SK-N-SH (cell line): ENCODE measurements at regions not wholly inside any gene's neighbourhood (a gene's known extent, or its start where the extent isn't known, plus 50 kb on each side); places are given as distances from the start of the nearest gene placed in this dataset.

ENCODE experiments used
- CTCF ChIA-PET: fragments of 300-600, 350-600 bp; formaldehyde crosslinking; extraction: SDS; loops from one replicate; lab custom pipeline; 2021; lab: Yijun Ruan, JAX
- POLR2A ChIA-PET: fragments of 350-600 bp; sonication (Branson Sonifier 250); formaldehyde crosslinking; extraction: SDS; loops from one replicate; lab custom pipeline; 2020; ENCODE audit warnings: antibody characterized with exemption, inconsistent platforms; lab: Yijun Ruan, JAX
- DNase-seq: peaks from one replicate; pipeline ENCODE4 v3.0.0; 2012
- H2AFZ ChIP-seq: fragments of 200-600 bp; sonication (generic); 2 replicates; pipeline ENCODE4 v1.8.1; 2016; ENCODE audit warnings: antibody characterized with exemption, mild to moderate bottlenecking, low read depth
- H3F3A ChIP-seq: fragments of 200-600 bp; sonication (generic); replicated peaks from 2 replicates; pipeline ENCODE3; 2016; ENCODE audit warnings: antibody characterized with exemption, mild to moderate bottlenecking; ENCODE audit not compliant: insufficient read depth
- H3K27ac ChIP-seq, 2 experiments: fragments of 200-500 bp in 1 of 2; fragments of 200-600 bp in 1 of 2; sonication (Bioruptor generic) in 1 of 2; sonication (generic), shearing (Covaris generic) in 1 of 2; 2 replicates each; pipeline versions ENCODE4 v1.5.1 to v1.6.1; 2014 to 2016; ENCODE audit warnings: low read depth in 2 of 2, inconsistent platforms in 1 of 2, low read length in 1 of 2, mild to moderate bottlenecking in 1 of 2, mixed read lengths in 1 of 2
- H3K27me3 ChIP-seq: fragments of 200-600 bp; sonication (generic), shearing (Covaris generic); 2 replicates; pipeline ENCODE4 v1.6.1; 2016; ENCODE audit warnings: mixed run types; ENCODE audit not compliant: insufficient read depth
- H3K36me3 ChIP-seq, 2 experiments: fragments of 200-500 bp in 1 of 2; fragments of 200-600 bp in 1 of 2; sonication (Bioruptor generic) in 1 of 2; sonication (generic) in 1 of 2; replicated peaks in 1 of 2; 2 replicates each; pipeline versions ENCODE3 to v1.5.1; 2014 to 2016; ENCODE audit warnings: low read length in 1 of 2, mild to moderate bottlenecking in 1 of 2; ENCODE audit not compliant: insufficient read depth in 2 of 2, control insufficient read depth in 1 of 2
- H3K4me1 ChIP-seq, 2 experiments: fragments of 200-500 bp in 1 of 2; fragments of 200-600 bp in 1 of 2; sonication (Bioruptor generic) in 1 of 2; sonication (generic), shearing (Covaris generic) in 1 of 2; 2 replicates each; pipeline versions ENCODE4 v1.5.1 to v1.6.1; 2014 to 2016; ENCODE audit warnings: low read depth in 1 of 2, low read length in 1 of 2, mixed run types in 1 of 2; ENCODE audit not compliant: insufficient read depth in 2 of 2, control insufficient read depth in 1 of 2
- H3K4me2 ChIP-seq: fragments of 200-600 bp; sonication (generic), shearing (Covaris generic); 2 replicates; pipeline ENCODE4 v1.6.1; 2017; ENCODE audit warnings: mixed run types
- H3K4me3 ChIP-seq, 2 experiments: fragments of 200-500 bp in 1 of 2; fragments of 200-600 bp in 1 of 2; sonication (Bioruptor generic) in 1 of 2; sonication (generic), shearing (Covaris generic) in 1 of 2; 2 replicates each; pipeline versions ENCODE4 v1.5.1 to v1.8.1; 2014 to 2016; ENCODE audit warnings: low read depth in 2 of 2, inconsistent platforms in 1 of 2, low read length in 1 of 2, mild to moderate bottlenecking in 1 of 2, mixed read lengths in 1 of 2, moderate library complexity in 1 of 2
- H3K79me2 ChIP-seq: fragments of 200-600 bp; sonication (generic); 2 replicates; pipeline ENCODE4 v1.8.1; 2017; ENCODE audit warnings: mild to moderate bottlenecking; ENCODE audit not compliant: insufficient read depth
- H3K9ac ChIP-seq: fragments of 200-600 bp; sonication (generic); 2 replicates; pipeline ENCODE4 v1.6.1; 2017; ENCODE audit warnings: mixed run types
- H3K9me2 ChIP-seq: fragments of 200-600 bp; sonication (generic); 2 replicates; pipeline ENCODE4 v1.6.1; 2017; ENCODE audit warnings: mixed run types
- H3K9me3 ChIP-seq: fragments of 200-600 bp; sonication (generic); 2 replicates; pipeline ENCODE4 v1.6.1; 2017; ENCODE audit warnings: mixed run types, mild to moderate bottlenecking, moderate library complexity
- H4K20me1 ChIP-seq: fragments of 200-600 bp; sonication (generic); 2 replicates; pipeline ENCODE4 v1.6.1; 2017; ENCODE audit warnings: mild to moderate bottlenecking, mixed run types; ENCODE audit not compliant: insufficient read depth
- FOSL2 ChIP-seq: IDR thresholded peaks from 2 replicates; pipeline ENCODE4 v1.4.0; 2012; ENCODE audit warnings: low read depth, mild to moderate bottlenecking, moderate library complexity, borderline replicate concordance
- FOXJ3 ChIP-seq: sonication (generic); formaldehyde crosslinking; IDR thresholded peaks from 2 replicates; pipeline ENCODE4 v1.5.1; 2020; ENCODE audit warnings: mild to moderate bottlenecking, missing genetic modification reagents
- GATA2 ChIP-seq: sonication (generic); formaldehyde crosslinking; IDR thresholded peaks from 2 replicates; pipeline ENCODE4 v1.5.0; 2020; ENCODE audit warnings: mild to moderate bottlenecking, missing genetic modification reagents
- MXI1 ChIP-seq: IDR thresholded peaks from 2 replicates; pipeline ENCODE4 v1.6.1; 2012; ENCODE audit warnings: mild to moderate bottlenecking, low read depth, low read length, improper control_type of control experiment
- NFIC ChIP-seq: IDR thresholded peaks from 2 replicates; pipeline ENCODE4 v1.4.0; 2012; ENCODE audit warnings: borderline replicate concordance
- REST ChIP-seq: IDR thresholded peaks from 2 replicates; pipeline ENCODE4 v1.6.1; 2012; ENCODE audit warnings: mild to moderate bottlenecking, low read depth, low read length, moderate library complexity
- RFX5 ChIP-seq: IDR thresholded peaks from 2 replicates; pipeline ENCODE4 v1.6.1; 2012; ENCODE audit warnings: mild to moderate bottlenecking, improper control_type of control experiment, low read length
- RXRA ChIP-seq: IDR thresholded peaks from 2 replicates; pipeline ENCODE4 v1.4.0; 2012; ENCODE audit warnings: low read depth, mild to moderate bottlenecking, borderline replicate concordance
- SIN3A ChIP-seq: IDR thresholded peaks from 2 replicates; pipeline ENCODE4 v1.6.1; 2012; ENCODE audit warnings: low read depth, mild to moderate bottlenecking, low read length, moderate library complexity, borderline replicate concordance
- TEAD4 ChIP-seq: IDR thresholded peaks from 2 replicates; pipeline ENCODE4 v1.4.0; 2012; ENCODE audit warnings: mild to moderate bottlenecking, borderline replicate concordance; ENCODE audit not compliant: insufficient read depth
- WGBS: methylation state at CpG from one replicate; pipeline ENCODE4 v1.1.6; 2017; ENCODE audit warnings: low lambda C conversion rate; 5-methylcytosine and 5-hydroxymethylcytosine counted together
- TF ChIP-seq, protein P1 (sequence below): IDR thresholded peaks from 2 replicates; pipeline ENCODE4 v1.4.0; 2012; ENCODE audit warnings: low read depth

- no peak overlapping the region for H2AFZ ChIP-seq
- no peaks in the 10 kb centered on the region for H3K36me3 ChIP-seq
- 78% methylated on average over 14 of the region's 16 CpGs for WGBS
- peaks cover 89% of the 10 kb centered on the region for H3K79me2 ChIP-seq
- H3K4me1 ChIP-seq, result peaks cover 39 to 90% of the 10 kb centered on the region in 2 experiments
- POLR2A ChIA-PET, result interaction anchor here (0.7 kb wide), 1 partner anchor 14 kb away, joined by 3 read pairs; no protein-coding TSS in a partner anchor
- TF ChIP-seq FOXJ3 (CRISPR knock-in tag), result no peak; the same call in 1 of the 2 replicates
- TF ChIP-seq GATA2 (CRISPR knock-in tag), result peak; percentile 70; the same call in 1 of the 2 replicates
- TF ChIP-seq, all 33 proteins: peak for 1
- CTCF ChIA-PET, result interaction anchor here (1.2 to 4.1 kb wide), 4 partner anchors 9 to 55 kb away, joined by 3 to 21 read pairs (median 6); no protein-coding TSS in a partner anchor
- peaks cover 36% of the 10 kb centered on the region for H4K20me1 ChIP-seq
- DNase-seq, result peak; percentile 76
- no peaks in the 10 kb centered on the region for H3K9me2 ChIP-seq
- H3K4me3 ChIP-seq, result no peak overlapping the region
- no peaks in the 10 kb centered on the region for H3F3A ChIP-seq
- H3K27ac ChIP-seq, result peak overlapping the region in 1 of 2 experiments; percentile 45; a peak in 2 of 4 replicates
- no peaks in the 10 kb centered on the region for H3K27me3 ChIP-seq
- H3K4me2 ChIP-seq, result no peak overlapping the region
- H3K9me3 ChIP-seq, result no peaks in the 10 kb centered on the region
- H3K9ac ChIP-seq, result no peak overlapping the region
Measured at GRCh38 chr17:77385750-77386501, 245.2 kb downstream of the SEC14L1 start.

DNA sequence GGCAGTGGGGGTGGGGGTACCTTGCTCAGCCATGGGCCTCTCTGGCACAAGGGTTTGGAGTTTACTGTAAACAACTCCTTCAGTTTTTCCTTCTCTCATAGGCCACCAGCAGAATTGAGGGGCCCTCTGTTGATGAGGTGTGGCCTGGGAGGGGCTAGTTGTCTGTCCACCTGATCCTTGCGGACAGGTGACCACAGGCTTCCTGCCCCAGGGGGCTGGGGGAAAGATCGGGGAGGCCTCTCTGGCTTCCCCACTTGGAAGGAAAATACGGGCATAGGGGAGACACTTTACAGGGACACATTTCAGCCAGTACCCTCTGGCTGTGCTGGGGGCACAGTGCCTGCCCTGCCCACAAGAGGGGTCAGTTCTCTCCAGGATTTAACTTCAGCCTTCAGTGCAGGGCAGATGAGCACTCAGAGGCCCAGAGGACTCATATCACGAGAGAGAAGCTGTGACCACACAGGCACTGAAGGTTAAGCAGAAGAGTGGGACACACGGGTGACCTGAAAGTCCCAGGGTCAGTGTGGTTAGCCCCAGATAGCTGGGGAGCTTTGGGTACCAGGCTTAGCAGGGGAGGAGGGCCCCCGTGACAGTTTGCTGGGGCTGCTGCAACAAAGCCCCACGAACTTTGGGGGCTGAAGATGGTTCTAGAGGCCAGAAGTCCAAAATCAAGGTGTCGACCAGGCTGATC, 245.9 kb downstream of the SEC14L1 start:
- Histone ChIP-seq H3K9me3 (no peaks in the 10 kb centered on the region), H3K9me2 (no peaks in the 10 kb centered on the region), H3K9ac (no peak overlapping the region), H3K4me3 (no peak overlapping the region), H3K36me3 (no peaks in the 10 kb centered on the region), H3K4me2 (no peak overlapping the region), H3K79me2 (peaks cover 89% of the 10 kb centered on the region), H2AFZ (no peak overlapping the region), H3K27ac (peak overlapping the region in 1 of 2 experiments; percentile 45; a peak in 2 of 4 replicates), H3K4me1 (peaks cover 47 to 90% of the 10 kb centered on the region in 2 experiments), H4K20me1 (peaks cover 29% of the 10 kb centered on the region), H3K27me3 (no peaks in the 10 kb centered on the region), H3F3A (peaks cover 6% of the 10 kb centered on the region)
- ChIA-PET CTCF (interaction anchor here (0.6 to 8.9 kb wide), 9 partner anchors 10 to 56 kb away, joined by 3 to 82 read pairs (median 8); no protein-coding TSS in a partner anchor), POLR2A (interaction anchor here (4.3 kb wide), 1 partner anchor 11 kb away, joined by 44 read pairs; no protein-coding TSS in a partner anchor)
- TF ChIP-seq GATA2 (CRISPR knock-in tag), result no peak
- no peak for TF ChIP-seq NFIC
- TF ChIP-seq TEAD4, result no peak
- WGBS, result 91% methylated on average over 8 of the region's 8 CpGs
- no peak for DNase-seq

DNA sequence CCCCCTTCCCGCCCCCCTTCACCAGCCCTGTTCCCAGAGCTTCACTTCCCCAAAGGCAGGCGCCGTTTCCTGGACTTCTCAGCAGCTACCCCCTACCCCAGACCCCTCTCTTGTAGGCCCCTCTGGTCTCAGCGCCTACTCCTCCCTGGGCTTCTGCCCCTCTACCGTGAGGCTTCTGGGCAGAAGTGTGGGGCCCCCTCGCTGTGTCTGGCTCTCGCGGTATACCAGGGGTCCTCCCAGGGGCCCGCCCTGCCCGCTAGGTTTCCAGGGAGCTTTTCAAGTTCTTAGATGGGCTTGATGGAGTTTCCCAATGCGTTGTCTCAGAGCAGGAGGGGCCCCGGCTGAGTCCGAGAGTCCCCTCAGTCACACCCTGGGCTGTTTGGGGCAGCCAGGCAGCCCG, 247.1 kb downstream of the SEC14L1 start:
- no peak for DNase-seq
- peak overlapping the region in 1 of 2 experiments; percentile 90; a peak in 2 of 4 replicates for H3K27ac ChIP-seq
- no peak overlapping the region for H3K4me3 ChIP-seq
- H3K36me3 ChIP-seq, result no peaks in the 10 kb centered on the region
- peaks cover 59 to 90% of the 10 kb centered on the region in 2 experiments for H3K4me1 ChIP-seq
- ChIA-PET CTCF (interaction anchor here (0.9 to 8.9 kb wide), 11 partner anchors 11 to 107 kb away, joined by 3 to 82 read pairs (median 9); no protein-coding TSS in a partner anchor), POLR2A (interaction anchor here (1.0 to 4.3 kb wide), 2 partner anchors 12 to 64 kb away, joined by 3 to 44 read pairs; no protein-coding TSS in a partner anchor)
- H2AFZ ChIP-seq, result no peak overlapping the region
- H3K79me2 ChIP-seq, result peaks cover 85% of the 10 kb centered on the region
- H3K9me2 ChIP-seq, result no peaks in the 10 kb centered on the region
- peaks cover 16% of the 10 kb centered on the region for H4K20me1 ChIP-seq
- no peaks in the 10 kb centered on the region for H3K27me3 ChIP-seq
- H3K9me3 ChIP-seq, result no peaks in the 10 kb centered on the region
- WGBS, result 93% methylated on average over 14 of the region's 14 CpGs
- H3F3A ChIP-seq, result peaks cover 15% of the 10 kb centered on the region
- H3K9ac ChIP-seq, result no peak overlapping the region
- H3K4me2 ChIP-seq, result no peak overlapping the region; the same call in 1 of the 2 replicates
- no peak for TF ChIP-seq FOSL2
- TF ChIP-seq RXRA, result no peak
- TF ChIP-seq RFX5, result no peak
- TF ChIP-seq REST, result no peak
- no peak for TF ChIP-seq SIN3A
- TF ChIP-seq, protein P1, sequence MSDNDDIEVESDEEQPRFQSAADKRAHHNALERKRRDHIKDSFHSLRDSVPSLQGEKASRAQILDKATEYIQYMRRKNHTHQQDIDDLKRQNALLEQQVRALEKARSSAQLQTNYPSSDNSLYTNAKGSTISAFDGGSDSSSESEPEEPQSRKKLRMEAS, result no peak
- TF ChIP-seq MXI1, result no peak
- TF ChIP-seq GATA2 (CRISPR knock-in tag), result no peak
